ENCODE measurements at regions not wholly inside any gene's neighbourhood (a gene's known extent, or its start where the extent isn't known, plus 50 kb on each side); places are given as distances from the start of the nearest gene placed in this dataset.
A peak's percentile ranks its signal among the peaks of the same experiment; 100 is the strongest.

DNA sequence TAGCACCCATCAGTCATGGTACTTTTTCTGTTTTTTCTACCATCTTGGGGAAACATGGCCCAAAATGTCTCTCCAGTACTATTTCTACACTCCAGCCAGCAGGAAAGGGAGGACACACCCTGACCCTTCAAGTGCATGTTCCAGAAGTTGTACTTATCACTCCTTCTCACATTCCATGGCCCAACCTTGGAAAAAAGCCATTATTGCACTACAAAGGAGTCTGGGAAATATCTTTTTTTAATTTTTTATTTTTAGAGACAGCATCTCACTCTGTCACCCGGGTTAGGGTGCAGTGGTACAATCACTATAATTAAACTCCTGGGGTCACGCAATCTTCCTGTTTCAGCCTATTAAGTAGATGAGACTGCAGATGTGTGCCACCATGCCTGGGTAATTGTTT, 100.0 kb upstream of the PPP2R3A start:
- DNase-seq (no peak), ATAC-seq (peak; percentile 75 to 80)
- WGBS: 44% methylated on average over 2 of the region's 2 CpGs
- intact Hi-C loops (cut with DNase I): no loop called here
- Histone ChIP-seq H3K27ac (ENCODE audit: low read length) (peak overlapping the region; percentile 39), H3K9me3 (ENCODE audit: control insufficient read depth, low read length) (no peaks in the 10 kb centered on the region), H3K27me3 (ENCODE audit: control insufficient read depth, insufficient read depth) (no peaks in the 10 kb centered on the region), H3K4me3 (ENCODE audit: low read length) (no peak overlapping the region), H3K4me1 (ENCODE audit: control insufficient read depth, insufficient read depth, low read length) (no peaks in the 10 kb centered on the region)

DNA sequence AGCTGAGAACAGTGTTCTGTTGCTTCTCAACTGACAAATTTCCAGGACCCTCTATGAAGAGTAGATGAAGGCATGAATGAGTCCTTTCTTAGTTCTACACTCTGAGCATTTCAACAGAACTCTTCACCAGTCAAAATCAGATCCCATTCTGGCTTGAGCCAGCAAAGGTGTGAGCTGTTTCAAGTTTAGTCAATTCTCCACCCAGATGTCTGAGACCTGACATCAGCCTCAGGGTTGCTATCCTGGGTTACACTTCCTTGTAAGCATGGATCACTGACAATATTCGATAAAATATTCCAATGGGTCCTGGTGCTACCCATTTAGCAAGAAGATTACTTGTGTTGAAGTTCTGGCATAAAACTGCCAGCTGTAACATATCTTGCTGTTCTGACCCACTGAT, 97.6 kb upstream of the PPP2R3A start:
- ATAC-seq (no peak), DNase-seq (no peak)
- intact Hi-C loops (cut with DNase I): no loop called here
- no peaks in the 10 kb centered on the region for H3K27me3 ChIP-seq (ENCODE audit: control insufficient read depth, insufficient read depth)
- no peak overlapping the region for H3K27ac ChIP-seq (ENCODE audit: low read length)
- WGBS: 64% methylated on average over 1 of the region's 1 CpG
- H3K9me3 ChIP-seq (ENCODE audit: control insufficient read depth, low read length): no peaks in the 10 kb centered on the region
- H3K4me3 ChIP-seq (ENCODE audit: low read length): no peak overlapping the region
- H3K4me1 ChIP-seq (ENCODE audit: control insufficient read depth, insufficient read depth, low read length): no peaks in the 10 kb centered on the region

DNA sequence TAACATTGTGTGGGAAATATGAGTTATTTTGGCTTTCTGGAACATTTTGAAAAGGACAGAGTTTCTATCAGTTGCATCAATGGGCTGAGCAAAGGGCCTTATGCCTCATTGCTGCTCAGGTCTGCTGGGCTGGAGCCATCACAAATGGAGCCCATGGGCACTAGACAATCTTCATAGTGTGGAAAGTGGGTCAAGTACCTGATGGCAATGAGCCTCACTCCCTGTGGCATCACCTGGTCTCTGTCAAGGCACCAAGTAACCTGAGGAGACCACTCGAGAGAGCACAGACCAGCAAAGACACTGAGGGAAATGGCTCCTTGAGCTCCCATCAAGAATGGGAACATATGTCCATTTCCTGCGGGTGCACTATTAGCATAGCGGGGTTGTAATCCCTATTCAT, 96.7 kb upstream of the PPP2R3A start:
- intact Hi-C loops (cut with DNase I): no loop called here
- Histone ChIP-seq H3K9me3 (ENCODE audit: control insufficient read depth, low read length) (no peaks in the 10 kb centered on the region), H3K27ac (ENCODE audit: low read length) (no peak overlapping the region), H3K4me1 (ENCODE audit: control insufficient read depth, insufficient read depth, low read length) (no peaks in the 10 kb centered on the region), H3K4me3 (ENCODE audit: low read length) (no peak overlapping the region), H3K27me3 (ENCODE audit: control insufficient read depth, insufficient read depth) (no peaks in the 10 kb centered on the region)
- no peak for ATAC-seq
- WGBS: 84% methylated on average over 3 of the region's 3 CpGs
- DNase-seq: no peak

DNA sequence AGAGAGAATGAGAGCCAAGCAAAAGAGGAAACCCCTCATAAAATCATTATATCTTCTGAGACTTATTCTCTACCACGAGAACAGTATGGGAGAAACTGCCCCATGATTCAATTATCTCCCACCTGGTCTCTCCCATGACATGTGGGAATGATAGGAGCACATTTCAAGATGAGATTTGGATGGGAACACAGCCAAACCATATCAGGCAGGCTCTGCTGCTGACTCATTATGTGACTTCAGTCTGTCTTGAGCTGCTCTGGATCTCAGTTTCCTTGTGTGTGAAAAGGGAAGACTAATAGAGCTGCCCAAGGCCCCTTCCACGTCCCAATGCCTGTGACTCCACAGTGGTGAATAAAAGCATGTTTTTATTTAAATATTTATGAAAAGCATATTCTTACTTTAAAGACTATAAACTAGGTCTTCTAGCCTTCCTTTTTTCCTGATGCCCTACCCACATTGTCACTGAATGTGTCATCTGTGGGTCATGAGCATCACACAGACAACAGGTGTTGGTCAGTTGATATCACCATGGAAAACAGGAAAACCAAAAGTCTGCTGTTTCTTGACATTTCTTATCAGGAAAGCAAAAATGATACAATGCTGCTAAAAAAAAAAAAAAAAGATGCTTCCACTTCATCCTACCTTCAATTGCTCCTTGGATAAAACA, 96.0 kb upstream of the PPP2R3A start:
- no peaks in the 10 kb centered on the region for H3K27me3 ChIP-seq (ENCODE audit: control insufficient read depth, insufficient read depth)
- intact Hi-C loops (cut with DNase I): no loop called here
- H3K9me3 ChIP-seq (ENCODE audit: control insufficient read depth, low read length): no peaks in the 10 kb centered on the region
- 61% methylated on average over 2 of the region's 2 CpGs for WGBS
- ATAC-seq (no peak), DNase-seq (no peak)
- H3K27ac ChIP-seq (ENCODE audit: low read length): no peak overlapping the region
- no peaks in the 10 kb centered on the region for H3K4me1 ChIP-seq (ENCODE audit: control insufficient read depth, insufficient read depth, low read length)
- no peak overlapping the region for H3K4me3 ChIP-seq (ENCODE audit: low read length)

DNA sequence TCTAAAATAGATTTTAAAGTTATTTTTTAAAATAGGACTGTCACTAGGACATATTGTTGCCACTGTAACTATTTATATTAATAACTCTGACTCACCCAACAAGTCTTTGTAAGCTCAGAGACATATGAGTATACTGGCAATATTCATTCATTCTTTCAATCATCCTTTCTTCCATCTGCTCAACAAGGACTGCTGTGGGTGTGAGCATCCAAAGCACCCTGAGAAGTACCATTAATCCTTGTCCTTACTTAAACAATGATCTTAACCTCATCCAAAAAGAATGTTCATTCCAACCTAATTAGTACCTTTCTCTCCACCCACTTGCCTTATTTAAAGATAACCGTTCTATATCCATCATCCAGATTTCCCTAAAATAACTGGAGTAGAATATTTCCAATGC, 94.2 kb upstream of the PPP2R3A start:
- DNase-seq (no peak), ATAC-seq (no peak)
- WGBS: 74% methylated on average over 1 of the region's 1 CpG
- Histone ChIP-seq H3K4me1 (ENCODE audit: control insufficient read depth, insufficient read depth, low read length) (no peaks in the 10 kb centered on the region), H3K9me3 (ENCODE audit: control insufficient read depth, low read length) (no peaks in the 10 kb centered on the region), H3K4me3 (ENCODE audit: low read length) (no peak overlapping the region), H3K27me3 (ENCODE audit: control insufficient read depth, insufficient read depth) (no peaks in the 10 kb centered on the region), H3K27ac (ENCODE audit: low read length) (no peak overlapping the region)
- intact Hi-C loops (cut with DNase I): no loop called here

DNA sequence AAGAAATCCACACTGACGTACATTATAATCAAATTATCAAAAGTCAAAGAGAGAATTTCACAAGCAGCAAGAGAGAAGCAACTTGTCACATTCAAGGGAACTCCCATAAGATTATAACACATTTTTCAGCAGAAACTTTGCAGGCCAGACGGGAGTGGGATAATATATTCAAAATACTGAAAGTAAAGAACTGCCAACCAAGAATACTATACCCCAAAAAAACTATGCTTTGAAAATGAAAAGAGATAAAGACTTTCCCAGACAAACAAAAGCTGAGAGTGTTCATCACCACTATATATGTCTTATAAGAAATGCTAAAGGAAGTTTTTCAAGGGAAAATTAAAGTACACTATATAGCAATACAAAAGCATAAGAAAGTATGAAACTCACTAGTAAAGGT, 91.5 kb upstream of the PPP2R3A start:
- H3K4me3 ChIP-seq (ENCODE audit: low read length): no peak overlapping the region
- no peak overlapping the region for H3K27ac ChIP-seq (ENCODE audit: low read length)
- H3K4me1 ChIP-seq (ENCODE audit: control insufficient read depth, insufficient read depth, low read length): no peaks in the 10 kb centered on the region
- H3K9me3 ChIP-seq (ENCODE audit: control insufficient read depth, low read length): no peaks in the 10 kb centered on the region
- no peak for DNase-seq
- WGBS: 76% methylated on average over 2 of the region's 2 CpGs
- ATAC-seq: no peak
- no peaks in the 10 kb centered on the region for H3K27me3 ChIP-seq (ENCODE audit: control insufficient read depth, insufficient read depth)
- intact Hi-C loops (cut with DNase I): no loop called here

DNA sequence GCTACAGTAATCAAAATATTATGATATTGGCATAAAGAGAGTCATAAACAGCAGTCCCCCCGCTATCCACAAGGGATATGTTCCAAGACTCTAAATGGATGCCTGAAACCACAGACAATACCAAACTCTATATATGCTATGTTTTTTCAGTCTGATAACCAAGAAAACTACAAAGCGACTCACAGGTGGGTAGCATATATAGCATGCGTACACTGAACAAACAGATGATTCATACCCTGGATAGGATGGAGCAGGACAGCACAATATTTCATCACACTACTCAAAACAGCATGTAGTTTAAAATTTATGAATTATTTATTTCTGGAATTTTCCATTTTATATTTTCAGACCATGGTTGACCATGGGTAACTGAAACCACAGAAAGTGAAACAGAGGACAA, 87.0 kb upstream of the PPP2R3A start:
- intact Hi-C loops (cut with DNase I): no loop called here
- Histone ChIP-seq H3K4me3 (ENCODE audit: low read length) (no peak overlapping the region), H3K4me1 (ENCODE audit: control insufficient read depth, insufficient read depth, low read length) (no peaks in the 10 kb centered on the region), H3K9me3 (ENCODE audit: control insufficient read depth, low read length) (no peaks in the 10 kb centered on the region), H3K27ac (ENCODE audit: low read length) (no peak overlapping the region), H3K27me3 (ENCODE audit: control insufficient read depth, insufficient read depth) (no peaks in the 10 kb centered on the region)
- ATAC-seq (no peak), DNase-seq (no peak)
- 93% methylated on average over 3 of the region's 3 CpGs for WGBS

DNA sequence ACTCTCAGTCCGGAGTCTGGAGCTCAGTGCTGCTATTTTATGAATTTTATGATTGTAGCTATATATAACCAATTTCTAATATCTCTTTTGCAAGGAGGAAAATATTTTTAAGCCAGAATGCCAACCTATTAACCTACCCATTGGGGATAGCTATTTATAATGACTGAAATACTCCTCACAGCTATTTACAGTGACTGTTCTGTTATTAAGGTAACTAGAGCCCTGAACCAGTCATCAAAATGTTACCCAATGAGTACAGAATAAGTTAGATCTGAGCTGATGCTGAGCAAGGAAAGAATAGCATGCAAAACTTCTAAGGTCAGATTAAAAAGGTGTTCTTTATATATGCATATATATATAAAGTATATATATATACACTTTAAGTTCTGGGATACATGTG, 79.6 kb upstream of the PPP2R3A start:
- H3K27me3 ChIP-seq (ENCODE audit: control insufficient read depth, insufficient read depth): no peaks in the 10 kb centered on the region
- no peak for ATAC-seq

DNA sequence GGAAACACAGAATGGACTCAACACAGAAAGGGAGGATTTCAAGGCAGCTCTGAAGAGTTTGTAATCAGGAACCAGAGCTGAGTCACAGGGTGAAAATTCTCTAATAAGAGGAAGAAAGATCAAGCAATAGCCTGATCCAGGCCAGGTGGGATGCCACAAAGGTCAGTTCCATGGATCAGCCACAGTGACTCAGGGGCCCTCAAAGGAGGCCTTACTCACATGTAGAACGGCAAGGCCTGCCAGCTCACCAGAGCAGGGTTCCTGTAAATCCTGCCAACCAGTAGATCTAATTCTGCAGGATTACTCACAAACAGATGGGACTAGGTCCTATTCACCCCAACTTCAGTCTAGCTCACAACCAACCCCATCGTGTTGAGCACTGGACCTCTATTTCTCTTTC, 78.3 kb upstream of the PPP2R3A start:
- Histone ChIP-seq H3K9me3 (ENCODE audit: control insufficient read depth, low read length) (no peaks in the 10 kb centered on the region), H3K27me3 (ENCODE audit: control insufficient read depth, insufficient read depth) (no peaks in the 10 kb centered on the region), H3K4me1 (ENCODE audit: control insufficient read depth, insufficient read depth, low read length) (no peaks in the 10 kb centered on the region), H3K4me3 (ENCODE audit: low read length) (no peak overlapping the region), H3K27ac (ENCODE audit: low read length) (no peak overlapping the region)
- 76% methylated on average over 2 of the region's 2 CpGs for WGBS
- DNase-seq (no peak), ATAC-seq (no peak)
- intact Hi-C loops (cut with DNase I): no loop called here

More for the DNA sequence above, 79.6 kb upstream of the PPP2R3A start:
- Histone ChIP-seq H3K4me1 (ENCODE audit: control insufficient read depth, insufficient read depth, low read length) (no peaks in the 10 kb centered on the region), H3K9me3 (ENCODE audit: control insufficient read depth, low read length) (no peaks in the 10 kb centered on the region), H3K27ac (ENCODE audit: low read length) (no peak overlapping the region), H3K4me3 (ENCODE audit: low read length) (no peak overlapping the region)
- intact Hi-C loops (cut with DNase I): no loop called here
- DNase-seq: no peak
- WGBS: 90% methylated on average over 1 of the region's 1 CpG

DNA sequence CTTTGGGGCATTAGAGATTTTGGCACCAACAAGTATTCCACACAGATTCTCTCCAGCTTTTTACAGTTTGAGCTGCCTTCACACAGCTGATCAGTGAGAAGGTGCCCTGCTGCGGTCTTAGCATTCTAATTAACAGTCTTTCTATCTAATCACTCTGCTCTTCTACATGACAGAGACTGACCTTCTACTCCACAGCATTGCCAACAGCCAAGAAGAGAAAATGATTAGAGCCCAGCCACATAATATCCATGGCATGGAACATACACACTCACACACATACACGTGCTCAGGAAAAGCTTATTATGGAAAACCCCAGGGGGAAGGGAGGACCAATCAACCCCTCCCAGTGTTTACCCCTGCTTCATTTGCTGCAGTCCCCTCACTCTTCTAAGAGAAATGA, 76.1 kb upstream of the PPP2R3A start:
- no peaks in the 10 kb centered on the region for H3K9me3 ChIP-seq (ENCODE audit: control insufficient read depth, low read length)
- H3K4me1 ChIP-seq (ENCODE audit: control insufficient read depth, insufficient read depth, low read length): no peaks in the 10 kb centered on the region
- H3K27ac ChIP-seq (ENCODE audit: low read length): no peak overlapping the region
- H3K4me3 ChIP-seq (ENCODE audit: low read length): no peak overlapping the region
- no peaks in the 10 kb centered on the region for H3K27me3 ChIP-seq (ENCODE audit: control insufficient read depth, insufficient read depth)
- ATAC-seq (peak; percentile 46 to 64), DNase-seq (no peak)
- WGBS: 21% methylated on average over 2 of the region's 2 CpGs
- intact Hi-C loops (cut with DNase I): no loop called here

DNA sequence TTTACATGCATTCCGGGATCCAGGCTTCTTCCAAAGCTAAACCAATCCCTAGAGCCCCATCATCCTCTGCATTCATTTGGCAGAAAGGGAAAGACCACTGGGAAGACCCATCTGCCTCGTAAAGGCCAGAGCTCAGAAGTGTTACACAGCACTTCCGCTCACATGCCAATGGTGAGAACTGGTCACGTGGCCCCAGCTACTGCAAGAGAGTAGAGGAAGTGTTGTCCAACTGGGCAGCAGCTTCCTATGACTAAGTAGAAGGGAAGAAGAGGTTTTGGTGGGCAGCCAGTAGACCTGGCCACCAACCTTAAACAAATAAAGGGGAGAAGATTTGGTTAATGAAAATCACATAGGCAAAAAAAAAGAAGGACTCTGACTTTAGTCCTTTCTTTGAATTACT, 74.4 kb upstream of the PPP2R3A start:
- no peaks in the 10 kb centered on the region for H3K4me1 ChIP-seq (ENCODE audit: control insufficient read depth, insufficient read depth, low read length)
- DNase-seq: no peak
- no peak overlapping the region for H3K27ac ChIP-seq (ENCODE audit: low read length)
- H3K27me3 ChIP-seq (ENCODE audit: control insufficient read depth, insufficient read depth): no peaks in the 10 kb centered on the region
- intact Hi-C loops (cut with DNase I): loop anchor here in 3 of 4 donors (5.0 to 10.0 kb wide), 4 partner anchors 386 to 1289 kb away; partner anchors contain the start of gene EPHB1 (in 1 of the 3)
- ATAC-seq: no peak
- H3K4me3 ChIP-seq (ENCODE audit: low read length): no peak overlapping the region
- 66% methylated on average over 4 of the region's 4 CpGs for WGBS
- H3K9me3 ChIP-seq (ENCODE audit: control insufficient read depth, low read length): no peaks in the 10 kb centered on the region
